ENCODE measurements at regions not wholly inside any gene's neighbourhood (a gene's known extent, or its start where the extent isn't known, plus 50 kb on each side); places are given as distances from the start of the nearest gene placed in this dataset.

DNA sequence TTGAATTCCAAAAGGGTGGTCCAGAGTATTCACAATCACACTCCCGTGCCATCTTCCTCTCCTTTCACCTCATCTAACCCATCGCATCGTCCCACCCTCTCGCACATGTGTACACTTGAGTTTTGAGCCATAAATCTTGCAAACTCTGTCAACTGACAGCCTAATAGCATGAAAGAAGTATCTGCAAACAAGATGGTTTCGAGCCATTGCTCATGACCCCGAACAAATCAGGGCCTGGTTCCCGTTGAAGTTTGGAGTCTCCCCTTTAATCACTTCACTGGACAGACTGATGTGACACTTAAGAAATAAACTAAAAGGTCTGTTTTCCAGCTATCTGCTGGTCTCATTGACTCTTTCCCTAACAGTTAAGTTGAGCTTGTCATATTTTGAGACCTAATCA, 223.6 kb upstream of the SOX5 start:
- TF ChIP-seq, protein P1, sequence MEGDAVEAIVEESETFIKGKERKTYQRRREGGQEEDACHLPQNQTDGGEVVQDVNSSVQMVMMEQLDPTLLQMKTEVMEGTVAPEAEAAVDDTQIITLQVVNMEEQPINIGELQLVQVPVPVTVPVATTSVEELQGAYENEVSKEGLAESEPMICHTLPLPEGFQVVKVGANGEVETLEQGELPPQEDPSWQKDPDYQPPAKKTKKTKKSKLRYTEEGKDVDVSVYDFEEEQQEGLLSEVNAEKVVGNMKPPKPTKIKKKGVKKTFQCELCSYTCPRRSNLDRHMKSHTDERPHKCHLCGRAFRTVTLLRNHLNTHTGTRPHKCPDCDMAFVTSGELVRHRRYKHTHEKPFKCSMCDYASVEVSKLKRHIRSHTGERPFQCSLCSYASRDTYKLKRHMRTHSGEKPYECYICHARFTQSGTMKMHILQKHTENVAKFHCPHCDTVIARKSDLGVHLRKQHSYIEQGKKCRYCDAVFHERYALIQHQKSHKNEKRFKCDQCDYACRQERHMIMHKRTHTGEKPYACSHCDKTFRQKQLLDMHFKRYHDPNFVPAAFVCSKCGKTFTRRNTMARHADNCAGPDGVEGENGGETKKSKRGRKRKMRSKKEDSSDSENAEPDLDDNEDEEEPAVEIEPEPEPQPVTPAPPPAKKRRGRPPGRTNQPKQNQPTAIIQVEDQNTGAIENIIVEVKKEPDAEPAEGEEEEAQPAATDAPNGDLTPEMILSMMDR (optimal IDR thresholded peaks at IDR 0.05 in 1 of 3, IDR thresholded peaks at IDR 0.05 in 1 of 3, conservative IDR thresholded peaks at IDR 0.05 in 1 of 3; ENCODE audit: extremely low read depth in 1 of 3, insufficient read depth in 2 of 3, low read length in 3 of 3): no peak
- TF ChIP-seq EZH2 (IDR thresholded peaks at IDR 0.05; ENCODE audit: low read length): no peak

All from keratinocyte (primary cell).